ENCODE measurements at regions not wholly inside any gene's neighbourhood (a gene's known extent, or its start where the extent isn't known, plus 50 kb on each side); places are given as distances from the start of the nearest gene placed in this dataset.

GRCh38 chr7:38122501-38122900, 55.5 kb upstream of the STARD3NL start:
- H3K9me3 Mint-ChIP-seq (ENCODE audit: low read depth): peaks cover 16% of the 10 kb centered on the region
- TF ChIP-seq, protein P1, sequence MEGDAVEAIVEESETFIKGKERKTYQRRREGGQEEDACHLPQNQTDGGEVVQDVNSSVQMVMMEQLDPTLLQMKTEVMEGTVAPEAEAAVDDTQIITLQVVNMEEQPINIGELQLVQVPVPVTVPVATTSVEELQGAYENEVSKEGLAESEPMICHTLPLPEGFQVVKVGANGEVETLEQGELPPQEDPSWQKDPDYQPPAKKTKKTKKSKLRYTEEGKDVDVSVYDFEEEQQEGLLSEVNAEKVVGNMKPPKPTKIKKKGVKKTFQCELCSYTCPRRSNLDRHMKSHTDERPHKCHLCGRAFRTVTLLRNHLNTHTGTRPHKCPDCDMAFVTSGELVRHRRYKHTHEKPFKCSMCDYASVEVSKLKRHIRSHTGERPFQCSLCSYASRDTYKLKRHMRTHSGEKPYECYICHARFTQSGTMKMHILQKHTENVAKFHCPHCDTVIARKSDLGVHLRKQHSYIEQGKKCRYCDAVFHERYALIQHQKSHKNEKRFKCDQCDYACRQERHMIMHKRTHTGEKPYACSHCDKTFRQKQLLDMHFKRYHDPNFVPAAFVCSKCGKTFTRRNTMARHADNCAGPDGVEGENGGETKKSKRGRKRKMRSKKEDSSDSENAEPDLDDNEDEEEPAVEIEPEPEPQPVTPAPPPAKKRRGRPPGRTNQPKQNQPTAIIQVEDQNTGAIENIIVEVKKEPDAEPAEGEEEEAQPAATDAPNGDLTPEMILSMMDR (IDR thresholded peaks at IDR 0.05): no peak
- peaks cover 24% of the 10 kb centered on the region for H3K27me3 Mint-ChIP-seq (ENCODE audit: low read depth)
- no peaks in the 10 kb centered on the region for H3K4me1 Mint-ChIP-seq (ENCODE audit: low read depth)
- no peak for DNase-seq (ENCODE audit: low spot score)
- H3K27ac Mint-ChIP-seq (ENCODE audit: unreplicated experiment): no peak overlapping the region
- H3K36me3 Mint-ChIP-seq (ENCODE audit: low read depth): no peaks in the 10 kb centered on the region
- H3K4me3 Mint-ChIP-seq (ENCODE audit: unreplicated experiment): no peak overlapping the region

DNA sequence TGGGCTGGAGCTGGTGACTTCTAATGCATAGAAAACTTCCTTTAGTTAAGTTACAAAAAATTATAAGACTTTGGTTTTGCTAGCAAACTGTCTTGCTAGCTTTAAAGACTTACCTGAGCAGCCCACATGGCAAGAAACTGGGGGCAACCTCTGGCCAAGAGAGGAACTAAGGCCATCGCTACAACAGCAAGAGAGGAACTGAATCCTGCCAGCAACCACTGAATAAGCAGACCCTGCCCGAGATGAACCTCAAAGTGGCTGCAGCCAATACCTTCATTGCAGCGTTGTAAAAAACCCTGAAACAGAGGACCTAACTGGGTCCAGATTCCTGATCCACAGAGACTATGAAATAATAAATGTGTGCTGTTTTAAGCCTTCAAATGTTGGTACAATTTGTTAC, 54.6 kb upstream of the STARD3NL start:
- Mint-ChIP-seq H3K4me1 (ENCODE audit: low read depth) (no peaks in the 10 kb centered on the region), H3K4me3 (ENCODE audit: unreplicated experiment) (no peak overlapping the region), H3K27me3 (ENCODE audit: low read depth) (peaks cover 16% of the 10 kb centered on the region), H3K27ac (ENCODE audit: unreplicated experiment) (no peak overlapping the region), H3K9me3 (ENCODE audit: low read depth) (peaks cover 16% of the 10 kb centered on the region), H3K36me3 (ENCODE audit: low read depth) (no peaks in the 10 kb centered on the region)
- TF ChIP-seq, protein P1 (IDR thresholded peaks at IDR 0.05): no peak
- no peak for DNase-seq (ENCODE audit: low spot score)

GRCh38 chr7:38127216-38128207, 50.5 kb upstream of the STARD3NL start:
- DNase-seq (ENCODE audit: low spot score): no peak
- H3K27me3 Mint-ChIP-seq (ENCODE audit: low read depth): peaks cover 8% of the 10 kb centered on the region
- TF ChIP-seq, protein P1 (IDR thresholded peaks at IDR 0.05): no peak
- peaks cover 6% of the 10 kb centered on the region for H3K9me3 Mint-ChIP-seq (ENCODE audit: low read depth)
- H3K36me3 Mint-ChIP-seq (ENCODE audit: low read depth): no peaks in the 10 kb centered on the region
- H3K4me3 Mint-ChIP-seq (ENCODE audit: unreplicated experiment): no peak overlapping the region
- H3K4me1 Mint-ChIP-seq (ENCODE audit: low read depth): no peaks in the 10 kb centered on the region
- H3K27ac Mint-ChIP-seq (ENCODE audit: unreplicated experiment): no peak overlapping the region

All from chondrocyte (in vitro differentiated cells).